Neuronal stem cell (in vitro differentiated cells): ENCODE measurements at regions not wholly inside any gene's neighbourhood (a gene's known extent, or its start where the extent isn't known, plus 50 kb on each side); places are given as distances from the start of the nearest gene placed in this dataset.

Source experiments
- DNase-seq: peaks from one replicate; pipeline ENCODE4 v3.0.0-alpha.2; 2013; ENCODE audit warnings: low spot score
- H2AFZ ChIP-seq: one replicate; pipeline ENCODE4 v1.6.1; 2013; ENCODE audit warnings: mild to moderate bottlenecking, low read length, inconsistent platforms
- H2AK5ac ChIP-seq: 2 replicates; pipeline ENCODE4 v1.6.1; 2013; ENCODE audit warnings: low read depth, mild to moderate bottlenecking, inconsistent platforms, low read length, moderate library complexity, mixed read lengths
- H2BK120ac ChIP-seq: 2 replicates; pipeline ENCODE4 v1.6.1; 2013; ENCODE audit warnings: low read depth, mild to moderate bottlenecking, inconsistent platforms, low read length, moderate library complexity, mixed read lengths
- H2BK12ac ChIP-seq: one replicate; pipeline ENCODE4 v1.6.1; 2013; ENCODE audit warnings: low read length, inconsistent platforms
- H2BK15ac ChIP-seq: 2 replicates; pipeline ENCODE4 v1.6.1; 2013; ENCODE audit warnings: mild to moderate bottlenecking, low read length, inconsistent platforms, mixed read lengths
- H2BK5ac ChIP-seq: one replicate; pipeline ENCODE4 v1.6.1; 2013; ENCODE audit warnings: inconsistent platforms, mild to moderate bottlenecking, low read length, moderate library complexity
- H3K14ac ChIP-seq: one replicate; pipeline ENCODE4 v1.6.1; 2013; ENCODE audit warnings: low read length, inconsistent platforms
- H3K18ac ChIP-seq: 2 replicates; pipeline ENCODE4 v1.6.1; 2013; ENCODE audit warnings: low read length, inconsistent platforms
- H3K23ac ChIP-seq: 2 replicates; pipeline ENCODE4 v1.6.1; 2013; ENCODE audit warnings: low read depth, mild to moderate bottlenecking, mixed read lengths, low read length, inconsistent platforms; ENCODE audit not compliant: poor library complexity
- H3K27ac ChIP-seq: replicated peaks from 3 replicates; pipeline ENCODE4 v1.5.1; 2013; ENCODE audit warnings: low read length, inconsistent platforms
- H3K27me3 ChIP-seq, 3 experiments: 2 replicates each; pipeline ENCODE4 v1.6.1; 2013; ENCODE audit warnings: low read length in 3 of 3, mild to moderate bottlenecking in 2 of 3, inconsistent platforms in 1 of 3, low read depth in 1 of 3, mixed read lengths in 1 of 3, moderate library complexity in 1 of 3; ENCODE audit not compliant: control insufficient read depth in 3 of 3, insufficient read depth in 3 of 3
- H3K36me3 ChIP-seq, 2 donors: replicated peaks in 1 of 2; 2 replicates each; pipeline ENCODE4 v1.6.1; 2013; ENCODE audit warnings: low read length in 2 of 2; ENCODE audit not compliant: control insufficient read depth in 2 of 2, insufficient read depth in 2 of 2
- H3K4ac ChIP-seq: 2 replicates; pipeline ENCODE4 v1.6.1; 2013; ENCODE audit warnings: inconsistent platforms, mild to moderate bottlenecking, low read length, moderate library complexity
- H3K4me1 ChIP-seq, 2 donors: 1 replicate in 1 of 2; 2 replicates in 1 of 2; pipeline ENCODE4 v1.6.1; 2013; ENCODE audit warnings: low read length in 2 of 2, low read depth in 1 of 2; ENCODE audit not compliant: control insufficient read depth in 2 of 2, insufficient read depth in 1 of 2
- H3K4me2 ChIP-seq: one replicate; pipeline ENCODE4 v1.6.1; 2013; ENCODE audit warnings: mild to moderate bottlenecking, low read length, inconsistent platforms; ENCODE audit not compliant: insufficient read depth, poor library complexity, severe bottlenecking
- H3K4me3 ChIP-seq, 2 donors: 2 replicates each; pipeline ENCODE4 v1.5.1; 2013; ENCODE audit warnings: low read length in 2 of 2, mild to moderate bottlenecking in 2 of 2, inconsistent platforms in 1 of 2, moderate library complexity in 1 of 2
- H3K79me1 ChIP-seq: one replicate; pipeline ENCODE4 v1.6.1; 2013; ENCODE audit warnings: low read depth, mild to moderate bottlenecking, inconsistent platforms, low read length, moderate library complexity
- H3K9ac ChIP-seq: one replicate; pipeline ENCODE4 v1.6.1; 2013; ENCODE audit warnings: mild to moderate bottlenecking, low read depth, low read length, inconsistent platforms; ENCODE audit not compliant: poor library complexity
- H3K9me3 ChIP-seq, 2 donors: replicated peaks in 1 of 2; 2 replicates each; pipeline versions ENCODE3 to v1.6.1; 2013; ENCODE audit warnings: low read length in 2 of 2, mild to moderate bottlenecking in 2 of 2, inconsistent platforms in 1 of 2, low read depth in 1 of 2, mixed read lengths in 1 of 2, moderate library complexity in 1 of 2; ENCODE audit not compliant: control insufficient read depth in 2 of 2, insufficient read depth in 1 of 2
- H4K8ac ChIP-seq: one replicate; pipeline ENCODE4 v1.6.1; 2013; ENCODE audit warnings: low read depth, mild to moderate bottlenecking, inconsistent platforms, low read length, moderate library complexity
- H4K91ac ChIP-seq: one replicate; pipeline ENCODE4 v1.6.1; 2013; ENCODE audit warnings: low read length, low read depth, mild to moderate bottlenecking, inconsistent platforms; ENCODE audit not compliant: poor library complexity
- WGBS, 2 donors: extraction: QIAGEN DNeasy Blood & Tissue Kit; methylation state at CpG; one replicate each; pipeline ENCODE4 v1.1.7; 2013; ENCODE audit warnings: missing lambda C conversion rate in 2 of 2, mixed read lengths in 1 of 2; ENCODE audit not compliant: insufficient read length in 2 of 2, insufficient replicate concordance in 1 of 2; ENCODE audit errors: extremely low coverage in 2 of 2; 5-methylcytosine and 5-hydroxymethylcytosine counted together

- no peak overlapping the region for H3K14ac ChIP-seq
- no peak overlapping the region for H3K9ac ChIP-seq
- H3K23ac ChIP-seq: no peak overlapping the region
- H3K4ac ChIP-seq: no peak overlapping the region
- no peak overlapping the region for H3K27ac ChIP-seq
- H4K91ac ChIP-seq: no peak overlapping the region
- no peak overlapping the region for H2AK5ac ChIP-seq
- H2BK120ac ChIP-seq: no peak overlapping the region
- no peak overlapping the region for H3K4me3 ChIP-seq
- no peaks in the 10 kb centered on the region for H3K27me3 ChIP-seq
- no peak for DNase-seq
- no peak overlapping the region for H3K18ac ChIP-seq
- no CpG with 5 or more reads among the region's 2 CpGs for WGBS, 2 donors
- H2AFZ ChIP-seq: no peak overlapping the region
- no peaks in the 10 kb centered on the region for H3K79me1 ChIP-seq
- no peak overlapping the region for H2BK15ac ChIP-seq
- H3K36me3 ChIP-seq: no peaks in the 10 kb centered on the region
- H3K4me1 ChIP-seq: no peaks in the 10 kb centered on the region
- peaks cover 0 to 2% of the 10 kb centered on the region in 2 donors for H3K9me3 ChIP-seq
- H2BK5ac ChIP-seq: no peak overlapping the region
- H2BK12ac ChIP-seq: no peak overlapping the region
- no peak overlapping the region for H3K4me2 ChIP-seq
- no peak overlapping the region for H4K8ac ChIP-seq
Measured at GRCh38 chr18:11372163-11372562, 222.8 kb upstream of the PIEZO2 start.

- H3K27me3 ChIP-seq: no peaks in the 10 kb centered on the region
- H3K4me3 ChIP-seq: no peak overlapping the region
- no peak overlapping the region for H2AFZ ChIP-seq
- H2AK5ac ChIP-seq: no peak overlapping the region
- H3K4ac ChIP-seq: no peak overlapping the region
- no peak overlapping the region for H3K9ac ChIP-seq
- no peak overlapping the region for H2BK15ac ChIP-seq
- H2BK5ac ChIP-seq: no peak overlapping the region
- H3K36me3 ChIP-seq: no peaks in the 10 kb centered on the region
- no peak for DNase-seq
- H3K27ac ChIP-seq: no peak overlapping the region
- H3K23ac ChIP-seq: no peak overlapping the region
- H4K8ac ChIP-seq: no peak overlapping the region
- H3K14ac ChIP-seq: no peak overlapping the region
- H3K4me2 ChIP-seq: no peak overlapping the region
- peaks cover 0 to 1% of the 10 kb centered on the region in 2 donors for H3K4me1 ChIP-seq
- H2BK120ac ChIP-seq: no peak overlapping the region
- H3K79me1 ChIP-seq: no peaks in the 10 kb centered on the region
- H3K18ac ChIP-seq: no peak overlapping the region
- no peak overlapping the region for H4K91ac ChIP-seq
- H3K9me3 ChIP-seq: peaks cover 0 to 2% of the 10 kb centered on the region in 2 donors
- H2BK12ac ChIP-seq: no peak overlapping the region
- no CpG with 5 or more reads among the region's 7 CpGs for WGBS, 2 donors
Measured at GRCh38 chr18:11369556-11369955, 220.2 kb upstream of the PIEZO2 start.

GRCh38 chr18:11368020-11368419, 218.7 kb upstream of the PIEZO2 start:
- Histone ChIP-seq H2BK120ac (no peak overlapping the region), H2AK5ac (no peak overlapping the region), H3K27ac (no peak overlapping the region), H3K9ac (no peak overlapping the region), H2AFZ (no peak overlapping the region), H2BK5ac (no peak overlapping the region), H3K18ac (no peak overlapping the region), H2BK15ac (no peak overlapping the region), H3K4me3 (no peak overlapping the region), H3K36me3 (no peaks in the 10 kb centered on the region), H3K4ac (no peak overlapping the region), H3K9me3 (peaks cover 0 to 2% of the 10 kb centered on the region in 2 donors), H3K27me3 (no peaks in the 10 kb centered on the region), H4K8ac (no peak overlapping the region), H4K91ac (no peak overlapping the region), H3K23ac (no peak overlapping the region), H3K4me2 (no peak overlapping the region), H3K14ac (no peak overlapping the region), H3K79me1 (no peaks in the 10 kb centered on the region), H3K4me1 (peaks cover 0 to 1% of the 10 kb centered on the region in 2 donors), H2BK12ac (no peak overlapping the region)
- DNase-seq: no peak
- no CpG with 5 or more reads among the region's 4 CpGs for WGBS, 2 donors

- H3K9ac ChIP-seq: no peak overlapping the region
- no peak overlapping the region for H2BK120ac ChIP-seq
Measured at GRCh38 chr18:11367351-11367750, 218.0 kb upstream of the PIEZO2 start.

More at GRCh38 chr18:11367351-11367750, 218.0 kb upstream of the PIEZO2 start:
- Histone ChIP-seq H3K4me3 (no peak overlapping the region), H2BK15ac (no peak overlapping the region), H3K27ac (no peak overlapping the region), H4K8ac (no peak overlapping the region), H3K27me3 (no peaks in the 10 kb centered on the region), H2BK12ac (no peak overlapping the region), H4K91ac (no peak overlapping the region), H3K36me3 (no peaks in the 10 kb centered on the region), H2AFZ (no peak overlapping the region), H2AK5ac (no peak overlapping the region), H3K18ac (no peak overlapping the region), H3K4ac (no peak overlapping the region), H3K4me1 (peaks cover 0 to 1% of the 10 kb centered on the region in 2 donors), H3K79me1 (no peaks in the 10 kb centered on the region), H3K9me3 (peaks cover 0 to 2% of the 10 kb centered on the region in 2 donors), H3K23ac (no peak overlapping the region), H2BK5ac (no peak overlapping the region), H3K14ac (no peak overlapping the region), H3K4me2 (no peak overlapping the region)
- DNase-seq: no peak
